GM23338 (cell line): ENCODE measurements at regions not wholly inside any gene's neighbourhood (a gene's known extent, or its start where the extent isn't known, plus 50 kb on each side); places are given as distances from the start of the nearest gene placed in this dataset.

Experiments
- CTCF ChIP-seq, 2 experiments: fragments of 200-600 bp in 1 of 2; sonication (generic) in 1 of 2; conservative IDR thresholded peaks; 2 replicates each; pipeline versions ENCODE4 v1.5.1 to v1.6.1; 2016 to 2017; ENCODE audit warnings: antibody characterized with exemption in 2 of 2, low read depth in 2 of 2, mild to moderate bottlenecking in 2 of 2, moderate library complexity in 1 of 2
- EZH2 ChIP-seq: fragments of 200-600 bp; sonication (generic); IDR thresholded peaks from one replicate; pipeline ENCODE4 v1.8.0; 2017; ENCODE audit warnings: antibody characterized with exemption, mild to moderate bottlenecking, low read depth; ENCODE audit not compliant: unreplicated experiment
- EZH2phosphoT487 ChIP-seq: fragments of 200-600 bp; sonication (generic); IDR thresholded peaks from one replicate; pipeline ENCODE4 v1.8.1; 2018; ENCODE audit warnings: antibody characterized with exemption; ENCODE audit not compliant: unreplicated experiment
- NANOG ChIP-seq: IDR thresholded peaks from 2 replicates; pipeline ENCODE4 v1.6.1; 2016; ENCODE audit warnings: antibody characterized with exemption, borderline replicate concordance

GRCh38 chr10:44492678-44493077, 107.8 kb upstream of the CXCL12 start:
- TF ChIP-seq CTCF (conservative IDR thresholded peaks at IDR 0.05; ENCODE audit: low read depth in 2 of 2) (no peak), EZH2phosphoT487 (no peak), NANOG (no peak), EZH2 (no peak)
